PC-9 (cell line): ENCODE measurements at regions not wholly inside any gene's neighbourhood (a gene's known extent, or its start where the extent isn't known, plus 50 kb on each side); places are given as distances from the start of the nearest gene placed in this dataset.

ENCODE experiments used
- BruUV-seq: library from RNA; stranded (reverse); fragments of 400-500 nt; replicated peaks from 2 replicates; lab custom pipeline; 2021; lab: Mats Ljungman, UMichigan
- CTCF ChIA-PET: fragments of 300-600 bp; sonication (Branson Sonifier 250); formaldehyde crosslinking; loops from one replicate; lab custom pipeline; 2022; ENCODE audit warnings: antibody characterized with exemption; lab: Charles Lee
- POLR2A ChIA-PET: fragments of 300-600 bp; sonication (Branson Sonifier 250); formaldehyde crosslinking; loops from one replicate; lab custom pipeline; 2022; ENCODE audit warnings: antibody characterized with exemption; ENCODE audit not compliant: unreplicated experiment; lab: Charles Lee
- DNase-seq, 2 experiments: peaks; one replicate each; pipeline versions ENCODE4 v3.0.0 to v3.0.0-alpha.2; 2015 to 2022; ENCODE audit warnings: mixed read lengths in 1 of 2
- H2AFZ ChIP-seq: fragments of 200-600 bp; sonication (generic); 2 replicates; pipeline ENCODE4 v1.8.1; 2017; ENCODE audit warnings: antibody characterized with exemption
- H3F3A ChIP-seq: fragments of 200-600 bp; sonication (generic); 2 replicates; pipeline ENCODE4 v1.8.1; 2017; ENCODE audit warnings: antibody characterized with exemption, mild to moderate bottlenecking, low read depth; ENCODE audit not compliant: insufficient read depth
- H3K27ac ChIP-seq: fragments of 200-600 bp; sonication (generic); 2 replicates; pipeline ENCODE4 v1.6.1; 2016; ENCODE audit warnings: mixed run types
- H3K27me3 ChIP-seq: fragments of 200-600 bp; sonication (generic); 2 replicates; pipeline ENCODE4 v1.6.1; 2016; ENCODE audit warnings: low read depth, mixed run types; ENCODE audit not compliant: insufficient read depth
- H3K36me3 ChIP-seq: fragments of 200-600 bp; sonication (generic); 2 replicates; pipeline ENCODE4 v1.6.1; 2016; ENCODE audit warnings: low read depth, mixed run types
- H3K4me1 ChIP-seq: fragments of 200-600 bp; sonication (generic); replicated peaks from 2 replicates; pipeline ENCODE4 v1.6.1; 2016; ENCODE audit warnings: mixed run types; ENCODE audit not compliant: insufficient read depth
- H3K4me2 ChIP-seq: fragments of 200-600 bp; sonication (generic); 2 replicates; pipeline ENCODE4 v1.6.1; 2017; ENCODE audit warnings: mixed run types
- H3K4me3 ChIP-seq: fragments of 200-600 bp; sonication (generic); 2 replicates; pipeline ENCODE4 v1.6.1; 2016; ENCODE audit warnings: mixed run types
- H3K79me2 ChIP-seq: fragments of 200-600 bp; sonication (generic); 2 replicates; pipeline ENCODE4 v1.6.1; 2017; ENCODE audit warnings: low read depth, mixed run types
- H3K9me2 ChIP-seq: fragments of 200-600 bp; sonication (generic); 2 replicates; pipeline ENCODE4 v1.8.1; 2017; ENCODE audit warnings: mild to moderate bottlenecking; ENCODE audit not compliant: insufficient read depth
- H3K9me3 ChIP-seq: fragments of 200-600 bp; sonication (generic); 2 replicates; pipeline ENCODE4 v1.8.1; 2016; ENCODE audit warnings: low read depth; ENCODE audit not compliant: insufficient read depth
- H4K20me1 ChIP-seq: fragments of 200-600 bp; sonication (generic); 2 replicates; pipeline ENCODE4 v1.8.1; 2017; ENCODE audit not compliant: insufficient read depth
- CTCF ChIP-seq: fragments of 200-600 bp; sonication (generic); conservative IDR thresholded peaks from 2 replicates; pipeline ENCODE4 v1.6.1; 2017; ENCODE audit warnings: mixed run types, antibody characterized with exemption, mild to moderate bottlenecking, moderate library complexity
- EZH2 ChIP-seq: fragments of 200-600 bp; sonication (generic); IDR thresholded peaks from 2 replicates; pipeline ENCODE4 v1.8.0; 2017; ENCODE audit warnings: antibody characterized with exemption, low read depth
- intact Hi-C: fragments of 100-400 bp; cut with micrococcal nuclease; formaldehyde crosslinking; loops from one replicate; pipeline ENCODE4 v1.10.0; 2022; ENCODE audit not compliant: unreplicated experiment

DNA sequence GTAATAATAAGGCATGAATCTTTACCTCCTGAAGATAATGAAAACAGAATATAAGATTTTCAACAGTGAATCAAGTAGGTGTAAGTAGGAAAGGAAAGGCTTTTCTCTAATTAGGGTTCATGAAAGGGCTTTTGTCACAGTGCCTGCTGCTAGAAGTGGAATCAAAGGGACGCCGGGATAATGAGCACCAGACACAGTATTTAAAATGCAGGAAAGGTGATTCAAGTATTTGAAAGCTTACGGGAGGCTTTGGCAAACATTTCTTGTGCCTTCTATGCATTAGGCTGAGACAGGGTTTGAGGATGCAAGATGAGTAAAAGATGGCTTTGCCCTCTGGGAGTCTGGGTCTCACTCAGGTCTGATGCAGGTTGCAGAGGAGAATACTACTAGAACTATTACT lies 70.5 kb upstream of the ANO4 start:
- CTCF ChIA-PET, result no interaction called here
- Histone ChIP-seq H3K36me3 (no peaks in the 10 kb centered on the region), H3K4me1 (no peaks in the 10 kb centered on the region), H3K79me2 (no peaks in the 10 kb centered on the region), H3K27me3 (peaks cover 23% of the 10 kb centered on the region), H3K9me2 (no peaks in the 10 kb centered on the region), H3K9me3 (no peaks in the 10 kb centered on the region), H2AFZ (no peak overlapping the region), H3K4me3 (no peak overlapping the region), H3F3A (no peaks in the 10 kb centered on the region), H3K27ac (no peak overlapping the region), H3K4me2 (no peak overlapping the region), H4K20me1 (no peaks in the 10 kb centered on the region)
- no peak for DNase-seq
- POLR2A ChIA-PET, result no interaction called here
- intact Hi-C loops, result no loop called here
- TF ChIP-seq EZH2 (no peak), CTCF (no peak)
- BruUV-seq, result no TSS peak

DNA sequence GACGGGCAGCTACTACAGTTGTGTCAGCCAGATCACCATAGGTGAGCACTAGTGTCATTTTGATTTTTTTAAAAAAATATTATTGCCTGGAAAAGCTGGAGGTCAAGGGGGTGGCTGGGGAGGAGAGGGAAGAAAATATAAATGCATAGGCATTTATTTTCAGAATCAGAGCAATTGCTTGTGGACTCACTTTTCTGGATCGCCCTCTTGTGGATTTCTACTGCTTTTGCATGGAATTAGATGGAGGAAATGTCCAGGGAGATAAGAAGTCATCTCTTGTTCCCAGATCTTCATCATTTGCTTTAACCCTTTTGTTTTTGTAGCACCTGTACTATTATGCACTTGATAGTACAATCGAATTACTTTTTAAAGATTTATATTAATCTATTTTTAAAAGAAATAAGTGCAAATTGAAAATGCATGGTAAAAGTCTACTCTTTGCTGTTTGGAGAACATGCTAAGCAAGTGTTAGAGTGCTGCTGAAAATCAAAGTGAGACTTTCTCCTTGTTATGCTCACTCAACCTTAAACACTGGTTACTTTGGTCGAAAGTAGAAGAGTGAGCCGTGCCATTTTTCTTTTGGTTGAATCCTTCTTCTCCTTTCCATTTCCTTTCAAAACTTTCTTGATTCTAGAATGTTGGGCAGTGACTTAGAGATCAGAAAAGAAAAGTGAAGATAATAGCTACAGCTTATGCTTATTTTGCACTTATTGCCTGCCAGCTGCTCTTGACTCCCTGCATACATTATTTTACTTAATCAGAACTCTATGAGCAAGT lies 60.6 kb upstream of the ANO4 start:
- Histone ChIP-seq H3F3A (no peaks in the 10 kb centered on the region), H3K4me3 (no peak overlapping the region), H3K79me2 (no peaks in the 10 kb centered on the region), H3K9me3 (no peaks in the 10 kb centered on the region), H3K4me2 (no peak overlapping the region), H2AFZ (no peak overlapping the region), H3K27ac (no peak overlapping the region), H3K27me3 (no peaks in the 10 kb centered on the region), H3K36me3 (no peaks in the 10 kb centered on the region), H3K9me2 (no peaks in the 10 kb centered on the region), H4K20me1 (no peaks in the 10 kb centered on the region), H3K4me1 (no peaks in the 10 kb centered on the region)
- peak; percentile 62 for TF ChIP-seq CTCF
- TF ChIP-seq EZH2, result no peak
- POLR2A ChIA-PET, result no interaction called here
- CTCF ChIA-PET, result interaction anchor here (0.6 kb wide), 1 partner anchor 643 kb away, joined by 3 read pairs; no protein-coding TSS in a partner anchor
- DNase-seq, result no peak
- BruUV-seq, result no TSS peak
- intact Hi-C loops, result loop anchor here (10.0 kb wide), 1 partner anchor 499 kb away; no protein-coding TSS in a partner anchor

GRCh38 chr12:100737168-100737567 lies 57.4 kb upstream of the ANO4 start:
- no peaks in the 10 kb centered on the region for H3K36me3 ChIP-seq
- no peaks in the 10 kb centered on the region for H3K9me2 ChIP-seq
- no TSS peak for BruUV-seq
- H3K4me2 ChIP-seq, result no peak overlapping the region
- no peak overlapping the region for H2AFZ ChIP-seq
- intact Hi-C loops, result loop anchor here (10.0 kb wide), 1 partner anchor 502 kb away; no protein-coding TSS in a partner anchor
- H3K4me3 ChIP-seq, result no peak overlapping the region
- no peak for DNase-seq
- H3K27me3 ChIP-seq, result no peaks in the 10 kb centered on the region
- H3K27ac ChIP-seq, result no peak overlapping the region
- H3K9me3 ChIP-seq, result no peaks in the 10 kb centered on the region
- ChIA-PET CTCF (no interaction called here), POLR2A (no interaction called here)
- TF ChIP-seq EZH2, result no peak
- TF ChIP-seq CTCF, result no peak
- no peaks in the 10 kb centered on the region for H3K79me2 ChIP-seq
- H3K4me1 ChIP-seq, result no peaks in the 10 kb centered on the region
- H3F3A ChIP-seq, result no peaks in the 10 kb centered on the region
- no peaks in the 10 kb centered on the region for H4K20me1 ChIP-seq
